Type B pancreatic cell (in vitro differentiated cells): ENCODE measurements at regions not wholly inside any gene's neighbourhood (a gene's known extent, or its start where the extent isn't known, plus 50 kb on each side); places are given as distances from the start of the nearest gene placed in this dataset.

Experiments
- DNase-seq: peaks from one replicate; pipeline ENCODE4 v3.0.0; 2021; ENCODE audit warnings: mixed read lengths; ENCODE audit not compliant: unreplicated experiment; ENCODE audit errors: extremely low spot score
- H3K27ac Mint-ChIP-seq: 2 replicates; pipeline ENCODE4 v1.8.0; 2021; ENCODE audit warnings: mild to moderate bottlenecking, mixed read lengths
- H3K27me3 Mint-ChIP-seq: 2 replicates; pipeline ENCODE4 v1.8.0; 2021; ENCODE audit warnings: mixed read lengths
- H3K36me3 Mint-ChIP-seq: 2 replicates; pipeline ENCODE4 v1.8.0; 2021; ENCODE audit warnings: mixed read lengths
- H3K4me1 Mint-ChIP-seq: one replicate; pipeline ENCODE4 v1.8.0; 2021; ENCODE audit warnings: mixed read lengths; ENCODE audit not compliant: unreplicated experiment
- H3K4me3 Mint-ChIP-seq: 2 replicates; pipeline ENCODE4 v1.8.0; 2021; ENCODE audit warnings: mild to moderate bottlenecking, mixed read lengths
- H3K9me3 Mint-ChIP-seq: 2 replicates; pipeline ENCODE4 v1.8.0; 2021; ENCODE audit warnings: mixed read lengths
- TF ChIP-seq, protein P1 (sequence below): fragments of 200-600 bp; sonication (generic); conservative IDR thresholded peaks from 2 replicates; pipeline ENCODE4 v1.5.0; 2021; ENCODE audit warnings: antibody characterized with exemption, mild to moderate bottlenecking

DNA sequence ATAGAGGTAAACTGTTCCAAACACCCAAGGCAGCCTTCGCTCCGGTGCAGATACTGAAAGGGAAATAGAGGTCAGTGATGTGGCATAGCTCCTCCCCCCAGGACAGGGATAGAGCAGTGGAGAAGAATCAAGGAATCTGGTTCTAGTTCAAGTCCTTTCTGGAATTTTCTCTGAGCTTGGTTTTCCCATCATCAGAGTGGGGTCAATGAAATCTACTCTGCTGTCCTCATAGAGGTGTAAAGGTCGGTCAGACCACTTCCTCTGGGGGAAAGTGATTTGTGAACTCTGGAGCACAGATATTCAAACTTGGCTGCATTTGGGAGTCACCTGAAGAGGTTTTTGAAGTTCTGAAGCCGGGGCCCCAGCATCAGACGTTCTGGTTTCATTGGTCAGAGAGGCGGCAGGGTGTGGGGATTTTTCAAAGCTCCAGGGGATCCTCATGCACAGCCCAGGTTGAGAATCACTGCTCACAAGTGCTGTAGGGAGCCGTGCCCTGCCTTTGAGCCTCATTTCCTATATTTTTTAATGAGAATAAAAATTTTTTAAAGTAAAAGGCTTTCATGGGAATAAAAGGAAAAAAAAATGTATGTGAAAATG lies 105.7 kb upstream of the RAD23B start:
- no peak for DNase-seq
- peaks cover 31% of the 10 kb centered on the region for H3K4me1 Mint-ChIP-seq
- H3K27ac Mint-ChIP-seq = peak overlapping the region; percentile 61
- no peak overlapping the region for H3K4me3 Mint-ChIP-seq
- H3K36me3 Mint-ChIP-seq = no peaks in the 10 kb centered on the region
- no peaks in the 10 kb centered on the region for H3K27me3 Mint-ChIP-seq
- TF ChIP-seq, protein P1, sequence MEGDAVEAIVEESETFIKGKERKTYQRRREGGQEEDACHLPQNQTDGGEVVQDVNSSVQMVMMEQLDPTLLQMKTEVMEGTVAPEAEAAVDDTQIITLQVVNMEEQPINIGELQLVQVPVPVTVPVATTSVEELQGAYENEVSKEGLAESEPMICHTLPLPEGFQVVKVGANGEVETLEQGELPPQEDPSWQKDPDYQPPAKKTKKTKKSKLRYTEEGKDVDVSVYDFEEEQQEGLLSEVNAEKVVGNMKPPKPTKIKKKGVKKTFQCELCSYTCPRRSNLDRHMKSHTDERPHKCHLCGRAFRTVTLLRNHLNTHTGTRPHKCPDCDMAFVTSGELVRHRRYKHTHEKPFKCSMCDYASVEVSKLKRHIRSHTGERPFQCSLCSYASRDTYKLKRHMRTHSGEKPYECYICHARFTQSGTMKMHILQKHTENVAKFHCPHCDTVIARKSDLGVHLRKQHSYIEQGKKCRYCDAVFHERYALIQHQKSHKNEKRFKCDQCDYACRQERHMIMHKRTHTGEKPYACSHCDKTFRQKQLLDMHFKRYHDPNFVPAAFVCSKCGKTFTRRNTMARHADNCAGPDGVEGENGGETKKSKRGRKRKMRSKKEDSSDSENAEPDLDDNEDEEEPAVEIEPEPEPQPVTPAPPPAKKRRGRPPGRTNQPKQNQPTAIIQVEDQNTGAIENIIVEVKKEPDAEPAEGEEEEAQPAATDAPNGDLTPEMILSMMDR = no peak
- no peaks in the 10 kb centered on the region for H3K9me3 Mint-ChIP-seq

DNA sequence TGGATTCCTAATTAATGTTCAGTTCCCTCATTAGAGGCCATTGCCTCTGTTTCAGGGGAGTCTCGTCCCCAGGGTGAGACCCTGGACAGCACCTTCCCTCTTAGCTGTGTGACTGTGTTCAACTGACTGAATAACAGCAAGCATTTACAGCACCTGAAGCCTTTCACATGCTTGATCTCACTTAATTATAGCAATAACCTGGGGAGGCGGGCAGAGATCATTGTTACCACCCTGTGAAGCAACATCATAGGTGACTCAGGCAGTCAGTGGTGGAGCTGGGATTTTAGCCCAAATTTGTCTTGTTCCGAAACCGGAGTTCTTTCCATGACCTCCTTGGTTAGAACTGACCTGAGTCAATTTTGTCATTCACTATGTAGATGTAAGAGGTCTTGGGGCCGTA lies 105.2 kb upstream of the RAD23B start:
- no peak for DNase-seq
- peaks cover 30% of the 10 kb centered on the region for H3K4me1 Mint-ChIP-seq
- no peaks in the 10 kb centered on the region for H3K27me3 Mint-ChIP-seq
- no peaks in the 10 kb centered on the region for H3K9me3 Mint-ChIP-seq
- TF ChIP-seq, protein P1 = no peak
- H3K36me3 Mint-ChIP-seq = no peaks in the 10 kb centered on the region
- no peak overlapping the region for H3K4me3 Mint-ChIP-seq
- H3K27ac Mint-ChIP-seq = peak overlapping the region; percentile 33

- H3K27me3 Mint-ChIP-seq = no peaks in the 10 kb centered on the region
- H3K4me1 Mint-ChIP-seq = peaks cover 30% of the 10 kb centered on the region
- H3K36me3 Mint-ChIP-seq = no peaks in the 10 kb centered on the region
- no peaks in the 10 kb centered on the region for H3K9me3 Mint-ChIP-seq
- H3K4me3 Mint-ChIP-seq = no peak overlapping the region
- no peak overlapping the region for H3K27ac Mint-ChIP-seq
- TF ChIP-seq, protein P1 = no peak
- DNase-seq = no peak
Observed at GRCh38 chr9:107178293-107178692, 104.8 kb upstream of the RAD23B start.

DNA sequence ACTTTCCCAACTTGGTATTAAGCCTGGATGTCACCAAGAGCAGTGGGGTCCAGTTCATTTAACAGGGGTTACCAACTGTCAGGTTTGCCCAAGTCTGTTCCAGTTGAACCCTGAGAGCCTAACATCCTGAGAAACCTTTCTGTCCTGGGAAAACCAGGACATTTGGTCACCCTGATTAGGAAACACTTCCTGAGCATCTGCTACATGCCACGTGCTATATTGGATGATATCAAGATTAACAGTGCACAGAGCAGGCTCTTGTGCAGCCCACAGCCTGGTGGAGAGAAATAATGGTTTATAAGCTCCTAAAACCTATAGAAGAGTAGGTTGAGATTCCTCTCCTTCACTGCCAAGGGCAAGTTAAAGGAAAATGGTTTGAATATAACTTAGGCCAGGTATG lies 102.9 kb upstream of the RAD23B start:
- Mint-ChIP-seq H3K4me1 (peaks cover 26% of the 10 kb centered on the region), H3K9me3 (no peaks in the 10 kb centered on the region), H3K4me3 (no peak overlapping the region), H3K27ac (no peak overlapping the region), H3K36me3 (no peaks in the 10 kb centered on the region), H3K27me3 (no peaks in the 10 kb centered on the region)
- TF ChIP-seq, protein P1 = no peak
- DNase-seq = no peak

GRCh38 chr9:107183176-107183575 lies 99.9 kb upstream of the RAD23B start:
- Mint-ChIP-seq H3K36me3 (no peaks in the 10 kb centered on the region), H3K27ac (no peak overlapping the region), H3K9me3 (no peaks in the 10 kb centered on the region), H3K4me1 (no peaks in the 10 kb centered on the region), H3K4me3 (no peak overlapping the region), H3K27me3 (no peaks in the 10 kb centered on the region)
- DNase-seq = no peak
- TF ChIP-seq, protein P1 = no peak

DNA sequence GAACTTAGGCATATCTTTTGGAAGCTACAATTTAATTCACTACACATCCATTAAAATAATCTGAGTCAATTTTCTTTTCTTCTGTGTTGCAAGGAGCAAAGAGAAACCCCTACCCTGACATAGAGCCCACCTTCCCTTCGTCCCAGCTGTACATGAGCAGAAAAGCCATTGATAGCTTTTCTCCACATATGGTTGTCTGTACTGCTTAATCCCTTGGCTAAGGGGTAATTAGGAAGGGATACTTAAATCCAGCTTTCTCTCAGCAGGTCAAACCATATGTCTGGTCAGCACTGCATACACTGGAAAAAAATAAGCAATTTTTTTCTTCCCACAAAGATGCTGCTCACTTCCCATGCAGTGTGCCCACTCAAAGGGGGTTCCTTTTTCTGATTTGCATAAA lies 94.7 kb upstream of the RAD23B start:
- peaks cover 11% of the 10 kb centered on the region for H3K4me1 Mint-ChIP-seq
- H3K36me3 Mint-ChIP-seq = no peaks in the 10 kb centered on the region
- H3K27me3 Mint-ChIP-seq = no peaks in the 10 kb centered on the region
- no peak overlapping the region for H3K4me3 Mint-ChIP-seq
- TF ChIP-seq, protein P1 = no peak
- no peak for DNase-seq
- H3K9me3 Mint-ChIP-seq = no peaks in the 10 kb centered on the region
- no peak overlapping the region for H3K27ac Mint-ChIP-seq
